PC-9 (cell line): ENCODE measurements at regions not wholly inside any gene's neighbourhood (a gene's known extent, or its start where the extent isn't known, plus 50 kb on each side); places are given as distances from the start of the nearest gene placed in this dataset.

Experiments used
- EZH2 ChIP-seq: fragments of 200-600 bp; sonication (generic); IDR thresholded peaks from 2 replicates; pipeline ENCODE4 v1.8.0; 2017; ENCODE audit warnings: antibody characterized with exemption, low read depth
- TF ChIP-seq, protein P1 (sequence below): fragments of 200-600 bp; sonication (generic); conservative IDR thresholded peaks from 2 replicates; pipeline ENCODE4 v1.6.1; 2017; ENCODE audit warnings: mixed run types, antibody characterized with exemption, mild to moderate bottlenecking, moderate library complexity

DNA sequence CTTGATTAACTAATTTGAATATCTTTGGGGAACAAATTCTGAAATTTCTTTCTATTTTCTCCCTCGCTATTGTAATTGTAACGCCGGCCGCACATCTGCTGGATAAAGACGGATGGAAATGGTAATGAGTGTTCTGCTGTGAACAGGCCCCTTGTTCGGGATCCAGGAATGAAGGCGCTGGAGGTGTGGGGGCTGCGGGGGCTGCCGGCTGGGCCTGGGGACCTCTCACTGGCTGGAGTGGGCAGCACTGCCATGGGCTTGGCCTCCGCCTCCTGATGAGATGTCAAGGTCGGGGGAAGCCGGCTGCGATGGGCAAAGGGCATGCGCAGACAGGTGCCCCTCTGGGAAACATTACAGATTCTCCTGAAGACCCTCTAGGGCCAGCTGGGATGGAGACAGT, 175.4 kb downstream of the PHETA1 start:
- TF ChIP-seq, protein P1, sequence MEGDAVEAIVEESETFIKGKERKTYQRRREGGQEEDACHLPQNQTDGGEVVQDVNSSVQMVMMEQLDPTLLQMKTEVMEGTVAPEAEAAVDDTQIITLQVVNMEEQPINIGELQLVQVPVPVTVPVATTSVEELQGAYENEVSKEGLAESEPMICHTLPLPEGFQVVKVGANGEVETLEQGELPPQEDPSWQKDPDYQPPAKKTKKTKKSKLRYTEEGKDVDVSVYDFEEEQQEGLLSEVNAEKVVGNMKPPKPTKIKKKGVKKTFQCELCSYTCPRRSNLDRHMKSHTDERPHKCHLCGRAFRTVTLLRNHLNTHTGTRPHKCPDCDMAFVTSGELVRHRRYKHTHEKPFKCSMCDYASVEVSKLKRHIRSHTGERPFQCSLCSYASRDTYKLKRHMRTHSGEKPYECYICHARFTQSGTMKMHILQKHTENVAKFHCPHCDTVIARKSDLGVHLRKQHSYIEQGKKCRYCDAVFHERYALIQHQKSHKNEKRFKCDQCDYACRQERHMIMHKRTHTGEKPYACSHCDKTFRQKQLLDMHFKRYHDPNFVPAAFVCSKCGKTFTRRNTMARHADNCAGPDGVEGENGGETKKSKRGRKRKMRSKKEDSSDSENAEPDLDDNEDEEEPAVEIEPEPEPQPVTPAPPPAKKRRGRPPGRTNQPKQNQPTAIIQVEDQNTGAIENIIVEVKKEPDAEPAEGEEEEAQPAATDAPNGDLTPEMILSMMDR: no peak
- no peak for TF ChIP-seq EZH2
